ENCODE measurements at regions not wholly inside any gene's neighbourhood (a gene's known extent, or its start where the extent isn't known, plus 50 kb on each side); places are given as distances from the start of the nearest gene placed in this dataset.

- DNase-seq (ENCODE audit: low spot score): no peak
- peaks cover 6% of the 10 kb centered on the region for H3K4me1 Mint-ChIP-seq (ENCODE audit: low read depth)
- peaks cover 7% of the 10 kb centered on the region for H3K27me3 Mint-ChIP-seq (ENCODE audit: low read depth)
- H3K4me3 Mint-ChIP-seq (ENCODE audit: unreplicated experiment): no peak overlapping the region
- H3K36me3 Mint-ChIP-seq (ENCODE audit: low read depth): no peaks in the 10 kb centered on the region
- peaks cover 4% of the 10 kb centered on the region for H3K9me3 Mint-ChIP-seq (ENCODE audit: low read depth)
- peak; percentile 28 for TF ChIP-seq CTCF (IDR thresholded peaks at IDR 0.05)
- no peak overlapping the region for H3K27ac Mint-ChIP-seq (ENCODE audit: unreplicated experiment)
Observed at GRCh38 chr20:6629564-6629963, 137.9 kb upstream of the BMP2 start.

- no peak for TF ChIP-seq CTCF (IDR thresholded peaks at IDR 0.05)
- Mint-ChIP-seq H3K27ac (ENCODE audit: unreplicated experiment) (no peak overlapping the region), H3K27me3 (ENCODE audit: low read depth) (peaks cover 7% of the 10 kb centered on the region), H3K9me3 (ENCODE audit: low read depth) (peaks cover 4% of the 10 kb centered on the region), H3K4me1 (ENCODE audit: low read depth) (no peaks in the 10 kb centered on the region), H3K36me3 (ENCODE audit: low read depth) (no peaks in the 10 kb centered on the region), H3K4me3 (ENCODE audit: unreplicated experiment) (no peak overlapping the region)
- DNase-seq (ENCODE audit: low spot score): no peak
Observed at GRCh38 chr20:6626805-6627204, 140.7 kb upstream of the BMP2 start.

- peaks cover 4% of the 10 kb centered on the region for H3K27me3 Mint-ChIP-seq (ENCODE audit: low read depth)
- H3K9me3 Mint-ChIP-seq (ENCODE audit: low read depth): peaks cover 4% of the 10 kb centered on the region
- no peak for TF ChIP-seq CTCF (IDR thresholded peaks at IDR 0.05)
- H3K27ac Mint-ChIP-seq (ENCODE audit: unreplicated experiment): no peak overlapping the region
- no peak overlapping the region for H3K4me3 Mint-ChIP-seq (ENCODE audit: unreplicated experiment)
- no peaks in the 10 kb centered on the region for H3K4me1 Mint-ChIP-seq (ENCODE audit: low read depth)
- no peak for DNase-seq (ENCODE audit: low spot score)
- no peaks in the 10 kb centered on the region for H3K36me3 Mint-ChIP-seq (ENCODE audit: low read depth)
Observed at GRCh38 chr20:6623989-6624388, 143.5 kb upstream of the BMP2 start.

GRCh38 chr20:6622041-6622440 is 145.4 kb upstream of the BMP2 start:
- H3K4me1 Mint-ChIP-seq (ENCODE audit: low read depth): no peaks in the 10 kb centered on the region
- H3K9me3 Mint-ChIP-seq (ENCODE audit: low read depth): peaks cover 4% of the 10 kb centered on the region
- H3K4me3 Mint-ChIP-seq (ENCODE audit: unreplicated experiment): no peak overlapping the region
- H3K27me3 Mint-ChIP-seq (ENCODE audit: low read depth): no peaks in the 10 kb centered on the region
- no peak overlapping the region for H3K27ac Mint-ChIP-seq (ENCODE audit: unreplicated experiment)
- DNase-seq (ENCODE audit: low spot score): no peak
- no peak for TF ChIP-seq CTCF (IDR thresholded peaks at IDR 0.05)
- no peaks in the 10 kb centered on the region for H3K36me3 Mint-ChIP-seq (ENCODE audit: low read depth)

- H3K4me3 Mint-ChIP-seq (ENCODE audit: unreplicated experiment): no peak overlapping the region
- H3K9me3 Mint-ChIP-seq (ENCODE audit: low read depth): no peaks in the 10 kb centered on the region
- TF ChIP-seq CTCF (IDR thresholded peaks at IDR 0.05): no peak
- H3K4me1 Mint-ChIP-seq (ENCODE audit: low read depth): no peaks in the 10 kb centered on the region
- no peaks in the 10 kb centered on the region for H3K27me3 Mint-ChIP-seq (ENCODE audit: low read depth)
- no peak overlapping the region for H3K27ac Mint-ChIP-seq (ENCODE audit: unreplicated experiment)
- H3K36me3 Mint-ChIP-seq (ENCODE audit: low read depth): no peaks in the 10 kb centered on the region
- DNase-seq (ENCODE audit: low spot score): no peak
Observed at GRCh38 chr20:6618051-6618450, 149.4 kb upstream of the BMP2 start.
